OCI-LY7 (cell line): ENCODE measurements at regions not wholly inside any gene's neighbourhood (a gene's known extent, or its start where the extent isn't known, plus 50 kb on each side); places are given as distances from the start of the nearest gene placed in this dataset.

Experiments
- BruUV-seq: library from RNA; stranded (reverse); fragments of 400-500 nt; replicated peaks from 2 replicates; lab custom pipeline; 2021; lab: Mats Ljungman, UMichigan
- CTCF ChIA-PET: fragments of 300-600 bp; sonication (Branson Sonifier 250); formaldehyde crosslinking; loops from one replicate; lab custom pipeline; 2022; ENCODE audit warnings: antibody characterized with exemption; ENCODE audit not compliant: unreplicated experiment; lab: Charles Lee
- POLR2A ChIA-PET: fragments of 300-600 bp; sonication (Branson Sonifier 250); formaldehyde crosslinking; loops from one replicate; lab custom pipeline; 2022; ENCODE audit warnings: antibody characterized with exemption; lab: Charles Lee
- DNase-seq: peaks from one replicate; pipeline ENCODE4 v3.0.0-alpha.2; 2015; ENCODE audit warnings: low spot score
- H2AFZ ChIP-seq: fragments of 200-600 bp; sonication (generic), shearing (Covaris generic); 2 replicates; pipeline ENCODE4 v1.6.1; 2014; ENCODE audit warnings: mild to moderate bottlenecking, antibody characterized with exemption, low read length, moderate library complexity
- H3K27ac ChIP-seq: fragments of 200-600 bp; sonication (generic); 2 replicates; pipeline ENCODE4 v1.5.1; 2014; ENCODE audit warnings: mixed run types, low read depth, mild to moderate bottlenecking, moderate library complexity, low read length, inconsistent platforms; ENCODE audit not compliant: poor library complexity, severe bottlenecking
- H3K36me3 ChIP-seq: fragments of 200-600 bp; sonication (generic); 2 replicates; pipeline ENCODE4 v1.6.1; 2014; ENCODE audit warnings: mild to moderate bottlenecking, antibody characterized with exemption, low read length, moderate library complexity, mixed read lengths; ENCODE audit not compliant: insufficient read depth
- H3K4me1 ChIP-seq: fragments of 200-600 bp; sonication (generic); 2 replicates; pipeline ENCODE4 v1.5.1; 2014; ENCODE audit warnings: mild to moderate bottlenecking, low read length; ENCODE audit not compliant: insufficient read depth, poor library complexity, severe bottlenecking
- H3K4me2 ChIP-seq: fragments of 200-600 bp; sonication (generic); 2 replicates; pipeline ENCODE4 v1.6.1; 2014; ENCODE audit warnings: mild to moderate bottlenecking, low read length
- H3K4me3 ChIP-seq: fragments of 200-600 bp; sonication (generic); 2 replicates; pipeline ENCODE4 v1.5.1; 2014; ENCODE audit warnings: mild to moderate bottlenecking, low read depth, low read length; ENCODE audit not compliant: poor library complexity, severe bottlenecking
- H3K79me2 ChIP-seq: fragments of 200-600 bp; sonication (generic); 2 replicates; pipeline ENCODE4 v1.6.1; 2016; ENCODE audit warnings: low read depth, mild to moderate bottlenecking, low read length, moderate library complexity, mixed read lengths; ENCODE audit not compliant: insufficient read depth
- H3K9me2 ChIP-seq: fragments of 200-600 bp; sonication (generic); 2 replicates; pipeline ENCODE4 v1.6.1; 2016; ENCODE audit warnings: mild to moderate bottlenecking, low read length, mixed read lengths; ENCODE audit not compliant: insufficient read depth
- H3K9me3 ChIP-seq: fragments of 200-600 bp; sonication (generic); 2 replicates; pipeline ENCODE4 v1.6.1; 2014; ENCODE audit warnings: mild to moderate bottlenecking, mixed run types, low read length, mixed read lengths
- H4K20me1 ChIP-seq: fragments of 200-600 bp; sonication (generic); 2 replicates; pipeline ENCODE4 v1.6.1; 2014; ENCODE audit warnings: mild to moderate bottlenecking, antibody characterized with exemption, low read length, moderate library complexity, mixed read lengths; ENCODE audit not compliant: insufficient read depth
- CTCF ChIP-seq: fragments of 200-600 bp; sonication (generic); conservative IDR thresholded peaks from 2 replicates; pipeline ENCODE4 v1.5.1; 2014; ENCODE audit warnings: mild to moderate bottlenecking, antibody characterized with exemption, low read length, moderate library complexity, mixed read lengths
- EZH2phosphoT487 ChIP-seq: fragments of 200-600 bp; sonication (generic); IDR thresholded peaks from 2 replicates; pipeline ENCODE4 v1.6.1; 2018; ENCODE audit warnings: low read depth, borderline replicate concordance, mild to moderate bottlenecking, mixed run types, antibody characterized with exemption, low read length, moderate library complexity, mixed read lengths
- intact Hi-C: fragments of 100-400 bp; cut with micrococcal nuclease; formaldehyde crosslinking; loops from one replicate; pipeline ENCODE4 v1.10.0; 2022; ENCODE audit not compliant: unreplicated experiment

- Histone ChIP-seq H4K20me1 (no peaks in the 10 kb centered on the region), H2AFZ (peak overlapping the region; percentile 58; the same call in 1 of the 2 replicates), H3K9me2 (no peaks in the 10 kb centered on the region), H3K4me1 (peaks cover 24% of the 10 kb centered on the region), H3K79me2 (no peaks in the 10 kb centered on the region), H3K27ac (no peak overlapping the region), H3K4me3 (no peak overlapping the region), H3K36me3 (no peaks in the 10 kb centered on the region), H3K4me2 (no peak overlapping the region), H3K9me3 (no peaks in the 10 kb centered on the region)
- BruUV-seq: no TSS peak
- CTCF ChIA-PET: no interaction called here
- no peak for DNase-seq
- no peak for TF ChIP-seq CTCF
- no peak for TF ChIP-seq EZH2phosphoT487
- intact Hi-C loops: no loop called here
- POLR2A ChIA-PET: interaction anchor here (0.6 kb wide), 1 partner anchor 201 kb away, joined by 3 read pairs; no protein-coding TSS in a partner anchor
Observed at GRCh38 chr2:198448789-198449188, 644.4 kb downstream of the PLCL1 start.

- H2AFZ ChIP-seq: no peak overlapping the region
- H4K20me1 ChIP-seq: no peaks in the 10 kb centered on the region
- no peak overlapping the region for H3K4me2 ChIP-seq
- no peak for DNase-seq
- CTCF ChIA-PET: no interaction called here
- no peak overlapping the region for H3K27ac ChIP-seq
- H3K4me3 ChIP-seq: no peak overlapping the region
- H3K9me3 ChIP-seq: 0 out of 2 replicates have a peak, but pooled peaks cover 5% of the 10 kb centered on the region
- H3K9me2 ChIP-seq: no peaks in the 10 kb centered on the region
- BruUV-seq: no TSS peak
- intact Hi-C loops: no loop called here
- TF ChIP-seq CTCF (no peak), EZH2phosphoT487 (no peak)
- H3K79me2 ChIP-seq: no peaks in the 10 kb centered on the region
- POLR2A ChIA-PET: interaction anchor here (0.7 kb wide), 1 partner anchor 258 kb away, joined by 3 read pairs; no protein-coding TSS in a partner anchor
- no peaks in the 10 kb centered on the region for H3K4me1 ChIP-seq
- no peaks in the 10 kb centered on the region for H3K36me3 ChIP-seq
Observed at GRCh38 chr2:198444800-198445287, 640.5 kb downstream of the PLCL1 start.

GRCh38 chr2:198441901-198442300, 637.5 kb downstream of the PLCL1 start:
- Histone ChIP-seq H3K4me3 (no peak overlapping the region), H3K4me2 (no peak overlapping the region), H3K9me2 (0 out of 2 replicates have a peak, but pooled peaks cover 3% of the 10 kb centered on the region), H3K79me2 (no peaks in the 10 kb centered on the region), H4K20me1 (no peaks in the 10 kb centered on the region), H3K4me1 (no peaks in the 10 kb centered on the region), H3K9me3 (0 out of 2 replicates have a peak, but pooled peaks cover 5% of the 10 kb centered on the region), H3K36me3 (no peaks in the 10 kb centered on the region), H3K27ac (no peak overlapping the region), H2AFZ (no peak overlapping the region)
- DNase-seq: no peak
- ChIA-PET POLR2A (interaction anchor here (0.7 kb wide), 1 partner anchor 102 kb away, joined by 3 read pairs; no protein-coding TSS in a partner anchor), CTCF (no interaction called here)
- intact Hi-C loops: no loop called here
- TF ChIP-seq CTCF (no peak), EZH2phosphoT487 (no peak)
- BruUV-seq: no TSS peak
